Ramos (cell line): ENCODE measurements at regions not wholly inside any gene's neighbourhood (a gene's known extent, or its start where the extent isn't known, plus 50 kb on each side); places are given as distances from the start of the nearest gene placed in this dataset.

ENCODE experiments used
- in situ Hi-C: fragments of 300-500 bp; cut with MboI; formaldehyde crosslinking; loops from one replicate; pipeline ENCODE4 v1.14.3; 2022; ENCODE audit warnings: low sequenced_read_pairs; ENCODE audit not compliant: unreplicated experiment

- in situ Hi-C loops: no loop called here
Measured at GRCh38 chr11:43250309-43250708, 61.5 kb upstream of the API5 start.

GRCh38 chr11:43261775-43262174, 50.0 kb upstream of the API5 start:
- in situ Hi-C loops: no loop called here
